Chondrocyte (in vitro differentiated cells): ENCODE measurements at regions not wholly inside any gene's neighbourhood (a gene's known extent, or its start where the extent isn't known, plus 50 kb on each side); places are given as distances from the start of the nearest gene placed in this dataset.

ENCODE experiments used
- DNase-seq: peaks from one replicate; pipeline ENCODE4 v3.0.0; 2021; ENCODE audit warnings: mixed read lengths, low spot score
- H3K27ac Mint-ChIP-seq: one replicate; pipeline ENCODE4 v1.8.0; 2021; ENCODE audit warnings: mild to moderate bottlenecking, moderate library complexity, mixed read lengths; ENCODE audit not compliant: unreplicated experiment
- H3K27me3 Mint-ChIP-seq: 2 replicates; pipeline ENCODE4 v1.8.0; 2021; ENCODE audit warnings: low read depth, mixed read lengths
- H3K36me3 Mint-ChIP-seq: 2 replicates; pipeline ENCODE4 v1.8.0; 2021; ENCODE audit warnings: low read depth, mixed read lengths
- H3K4me1 Mint-ChIP-seq: 2 replicates; pipeline ENCODE4 v1.8.0; 2021; ENCODE audit warnings: low read depth, mild to moderate bottlenecking, mixed read lengths
- H3K4me3 Mint-ChIP-seq: one replicate; pipeline ENCODE4 v1.8.0; 2021; ENCODE audit warnings: mild to moderate bottlenecking, moderate library complexity, mixed read lengths; ENCODE audit not compliant: unreplicated experiment
- H3K9me3 Mint-ChIP-seq: 2 replicates; pipeline ENCODE4 v1.8.0; 2021; ENCODE audit warnings: low read depth, mixed read lengths
- TF ChIP-seq, protein P1 (sequence below): fragments of 200-600 bp; sonication (generic); IDR thresholded peaks from 2 replicates; pipeline ENCODE4 v1.5.0; 2021; ENCODE audit warnings: antibody characterized with exemption, mild to moderate bottlenecking, moderate library complexity

- Mint-ChIP-seq H3K4me3 (no peak overlapping the region), H3K4me1 (peaks cover 2% of the 10 kb centered on the region), H3K27me3 (peaks cover 18% of the 10 kb centered on the region), H3K27ac (no peak overlapping the region), H3K36me3 (peaks cover 4% of the 10 kb centered on the region), H3K9me3 (no peaks in the 10 kb centered on the region)
- DNase-seq = no peak
- TF ChIP-seq, protein P1, sequence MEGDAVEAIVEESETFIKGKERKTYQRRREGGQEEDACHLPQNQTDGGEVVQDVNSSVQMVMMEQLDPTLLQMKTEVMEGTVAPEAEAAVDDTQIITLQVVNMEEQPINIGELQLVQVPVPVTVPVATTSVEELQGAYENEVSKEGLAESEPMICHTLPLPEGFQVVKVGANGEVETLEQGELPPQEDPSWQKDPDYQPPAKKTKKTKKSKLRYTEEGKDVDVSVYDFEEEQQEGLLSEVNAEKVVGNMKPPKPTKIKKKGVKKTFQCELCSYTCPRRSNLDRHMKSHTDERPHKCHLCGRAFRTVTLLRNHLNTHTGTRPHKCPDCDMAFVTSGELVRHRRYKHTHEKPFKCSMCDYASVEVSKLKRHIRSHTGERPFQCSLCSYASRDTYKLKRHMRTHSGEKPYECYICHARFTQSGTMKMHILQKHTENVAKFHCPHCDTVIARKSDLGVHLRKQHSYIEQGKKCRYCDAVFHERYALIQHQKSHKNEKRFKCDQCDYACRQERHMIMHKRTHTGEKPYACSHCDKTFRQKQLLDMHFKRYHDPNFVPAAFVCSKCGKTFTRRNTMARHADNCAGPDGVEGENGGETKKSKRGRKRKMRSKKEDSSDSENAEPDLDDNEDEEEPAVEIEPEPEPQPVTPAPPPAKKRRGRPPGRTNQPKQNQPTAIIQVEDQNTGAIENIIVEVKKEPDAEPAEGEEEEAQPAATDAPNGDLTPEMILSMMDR = no peak
Observed at GRCh38 chr2:157936406-157936805, 60.3 kb upstream of the ACVR1 start.

DNA sequence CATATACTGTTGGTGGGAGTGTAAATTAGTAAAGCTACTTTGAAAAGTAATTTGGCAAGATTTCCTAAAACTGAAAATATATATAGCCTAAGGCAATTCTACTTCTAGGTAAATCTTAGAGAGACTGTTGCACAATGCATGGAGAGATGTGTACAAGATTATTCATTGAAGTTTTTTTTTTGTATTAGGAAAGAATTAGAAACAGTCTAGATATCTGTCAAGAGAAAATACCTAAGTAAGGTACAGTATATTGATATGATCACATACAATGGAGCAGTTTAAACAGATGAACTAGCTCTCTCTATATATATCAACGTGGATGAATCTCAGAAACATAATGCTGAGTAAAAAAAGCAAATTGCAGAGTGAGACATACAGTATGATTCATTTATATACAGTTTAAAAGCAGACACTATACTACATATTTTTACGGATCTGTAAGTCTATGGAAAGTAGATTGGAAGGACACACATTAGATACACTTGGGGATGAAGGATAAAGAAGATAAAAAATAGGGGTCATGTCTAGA lies 59.3 kb upstream of the ACVR1 start:
- Mint-ChIP-seq H3K36me3 (peaks cover 4% of the 10 kb centered on the region), H3K9me3 (no peaks in the 10 kb centered on the region), H3K4me3 (no peak overlapping the region), H3K4me1 (peaks cover 2% of the 10 kb centered on the region), H3K27ac (no peak overlapping the region), H3K27me3 (peaks cover 21% of the 10 kb centered on the region)
- DNase-seq = no peak
- TF ChIP-seq, protein P1 = no peak

- no peaks in the 10 kb centered on the region for H3K9me3 Mint-ChIP-seq
- TF ChIP-seq, protein P1 = no peak
- peaks cover 6% of the 10 kb centered on the region for H3K36me3 Mint-ChIP-seq
- peaks cover 21% of the 10 kb centered on the region for H3K27me3 Mint-ChIP-seq
- H3K4me3 Mint-ChIP-seq = no peak overlapping the region
- H3K4me1 Mint-ChIP-seq = no peaks in the 10 kb centered on the region
- H3K27ac Mint-ChIP-seq = no peak overlapping the region
- DNase-seq = no peak
Observed at GRCh38 chr2:157934684-157935377, 58.7 kb upstream of the ACVR1 start.

- DNase-seq = no peak
- peaks cover 3% of the 10 kb centered on the region for H3K9me3 Mint-ChIP-seq
- H3K27me3 Mint-ChIP-seq = peaks cover 21% of the 10 kb centered on the region
- TF ChIP-seq, protein P1 = no peak
- peaks cover 9% of the 10 kb centered on the region for H3K36me3 Mint-ChIP-seq
- H3K4me3 Mint-ChIP-seq = no peak overlapping the region
- H3K27ac Mint-ChIP-seq = no peak overlapping the region
- H3K4me1 Mint-ChIP-seq = no peaks in the 10 kb centered on the region
Observed at GRCh38 chr2:157933160-157933920, 57.2 kb upstream of the ACVR1 start.

DNA sequence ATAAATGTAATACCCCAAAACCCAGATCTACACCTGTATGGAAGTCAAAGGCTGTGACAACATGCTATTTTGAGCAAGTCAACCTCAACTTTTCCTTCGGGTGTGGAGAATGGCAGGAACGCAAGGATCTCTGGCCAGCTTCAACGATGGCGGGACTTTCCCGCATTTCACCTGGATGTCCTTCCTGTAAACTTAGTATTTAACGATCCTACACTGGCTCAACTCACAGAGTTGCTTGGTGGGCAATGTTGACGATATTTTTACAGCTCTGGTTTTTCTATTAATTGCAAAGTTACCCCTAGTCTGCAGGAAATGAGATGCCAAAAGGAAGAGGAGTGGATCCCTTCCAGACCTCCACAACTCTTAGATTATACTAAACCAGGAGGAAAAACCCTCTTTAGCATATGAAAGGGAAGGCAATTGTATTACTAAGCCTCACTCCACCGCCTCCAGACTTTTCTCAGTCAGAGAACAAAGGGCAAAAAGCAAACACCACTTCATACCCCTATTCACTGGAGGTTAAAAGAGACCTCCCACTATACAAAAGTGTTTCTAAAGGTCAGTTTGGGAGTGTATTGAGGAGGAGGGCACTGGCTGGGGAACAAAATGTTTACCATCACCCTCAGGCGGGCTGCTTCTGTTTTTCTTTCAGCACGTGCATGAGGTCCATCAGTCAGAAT lies 56.5 kb upstream of the ACVR1 start:
- peaks cover 9% of the 10 kb centered on the region for H3K36me3 Mint-ChIP-seq
- H3K27ac Mint-ChIP-seq = no peak overlapping the region
- no peak for DNase-seq
- peaks cover 3% of the 10 kb centered on the region for H3K9me3 Mint-ChIP-seq
- no peaks in the 10 kb centered on the region for H3K4me1 Mint-ChIP-seq
- TF ChIP-seq, protein P1 = no peak
- H3K27me3 Mint-ChIP-seq = peaks cover 21% of the 10 kb centered on the region
- H3K4me3 Mint-ChIP-seq = no peak overlapping the region
